GM18502 (cell line): ENCODE measurements at regions not wholly inside any gene's neighbourhood (a gene's known extent, or its start where the extent isn't known, plus 50 kb on each side); places are given as distances from the start of the nearest gene placed in this dataset.

ENCODE experiments used
- ATAC-seq: cut with Tn5 transposase; IDR thresholded peaks from one replicate; pipeline ENCODE4 v1.9.1; 2021; ENCODE audit warnings: mild to moderate bottlenecking; ENCODE audit not compliant: unreplicated experiment, poor library complexity

DNA sequence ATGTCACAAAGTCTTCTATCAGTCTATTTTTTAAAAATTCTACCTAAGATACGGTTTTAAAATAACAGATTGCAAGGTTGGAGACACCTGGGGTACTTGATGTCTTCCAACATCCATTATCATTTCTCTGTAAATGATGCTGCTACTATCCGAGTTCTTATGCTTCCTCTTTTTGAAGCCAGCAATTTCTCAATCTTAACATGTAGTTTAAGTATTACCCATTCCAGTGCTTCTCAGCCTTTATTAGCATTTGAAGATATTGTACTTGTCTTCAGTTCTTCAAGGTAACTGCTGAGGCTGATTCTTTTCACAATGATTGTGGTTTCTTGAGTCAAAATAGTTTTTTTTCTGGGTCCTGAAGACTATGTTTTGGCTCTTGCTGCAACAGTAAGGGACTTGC lies 96.4 kb upstream of the SELENOP start:
- peak; percentile 21 for ATAC-seq

- ATAC-seq = no peak
These were observed 94.1 kb upstream of the SELENOP start for GRCh38 chr5:42905827-42906226.

DNA sequence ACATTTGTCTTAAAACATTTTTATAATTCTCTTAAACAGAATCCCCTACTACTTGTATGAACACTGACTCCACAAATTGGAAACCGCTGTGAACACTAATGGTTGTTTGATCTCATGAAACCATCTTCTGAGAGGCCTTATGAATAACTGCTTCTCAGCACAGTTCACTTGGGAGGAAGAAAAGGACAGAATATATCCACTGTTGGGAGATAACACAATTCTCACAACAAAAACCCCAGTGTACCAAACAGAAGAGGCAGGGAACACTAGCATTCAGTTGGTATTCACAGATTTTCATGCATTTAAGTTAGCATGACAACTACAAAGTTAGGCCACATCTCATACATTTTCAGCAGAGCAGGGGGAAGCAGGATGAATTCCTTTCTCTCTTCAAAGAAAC lies 89.0 kb upstream of the SELENOP start:
- no peak for ATAC-seq

- ATAC-seq = no peak
These were observed 87.1 kb upstream of the SELENOP start for GRCh38 chr5:42898760-42899159.

GRCh38 chr5:42896523-42896922 lies 84.8 kb upstream of the SELENOP start:
- ATAC-seq = no peak

DNA sequence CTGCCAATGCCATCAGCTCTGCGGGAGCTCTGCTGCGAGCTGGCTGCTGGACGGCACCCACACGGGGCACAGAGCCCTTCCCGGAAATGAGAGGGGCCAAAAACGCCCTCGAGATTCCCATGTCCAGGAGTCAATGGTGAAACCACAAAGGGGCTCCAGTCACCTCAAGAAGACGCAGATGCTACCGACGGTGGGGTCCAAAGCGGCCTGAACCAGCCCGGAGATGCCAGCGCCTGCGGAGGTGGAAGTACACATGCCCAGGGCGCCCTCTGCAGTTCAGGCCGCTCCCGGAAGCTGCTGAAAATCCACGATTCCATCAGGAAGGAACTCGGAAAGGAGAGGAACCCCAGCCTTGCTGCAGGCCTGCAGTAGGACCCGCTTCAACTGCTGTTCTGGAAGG lies 82.4 kb upstream of the SELENOP start:
- ATAC-seq = no peak

DNA sequence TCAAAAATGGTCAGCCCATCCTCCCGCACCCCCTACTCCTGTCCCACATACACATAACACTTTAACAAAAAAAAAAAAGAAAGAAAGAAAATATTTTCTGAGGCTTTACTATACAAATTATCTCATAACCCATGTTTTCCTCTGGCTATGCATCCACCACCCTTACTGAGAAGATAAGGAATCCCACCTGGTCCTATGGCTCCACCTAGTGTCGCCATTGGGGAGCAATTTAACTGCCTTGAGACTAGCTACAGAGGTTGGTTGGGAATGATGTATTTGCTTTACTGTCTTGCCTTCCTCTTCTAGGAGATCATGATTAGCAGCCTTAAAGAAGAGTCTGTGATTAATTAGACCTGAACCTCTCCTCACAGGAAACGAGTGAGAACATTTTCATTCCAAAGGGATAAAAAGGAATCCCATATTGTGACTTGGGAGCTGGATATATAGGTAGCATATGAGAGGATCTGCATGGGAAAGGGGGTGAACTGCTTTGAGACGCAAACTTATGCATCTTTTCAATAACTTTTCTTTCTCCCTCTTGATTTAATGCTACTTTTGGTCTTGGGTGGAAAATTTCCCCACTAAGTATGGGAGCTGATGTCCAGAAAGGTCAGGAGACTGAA lies 77.7 kb upstream of the SELENOP start:
- peak; percentile 95 for ATAC-seq

DNA sequence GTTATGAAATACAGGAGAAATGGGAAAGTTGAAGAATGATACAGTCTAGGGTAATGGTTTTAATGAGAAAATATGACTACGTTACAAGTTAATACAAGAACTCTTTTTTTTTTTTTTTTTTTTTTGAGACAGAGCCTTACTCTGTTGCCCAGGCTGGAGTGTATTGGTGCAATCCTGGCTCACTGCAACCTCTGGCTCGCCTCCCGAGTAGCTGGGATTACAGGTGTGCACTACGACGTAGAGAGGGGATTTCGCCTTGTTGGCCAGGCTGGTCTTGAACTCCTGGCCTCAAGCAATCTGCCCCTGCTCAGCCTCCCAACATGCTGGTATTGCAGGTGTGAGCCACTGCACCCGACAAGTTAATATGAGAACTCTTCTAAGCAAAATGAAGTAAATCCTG lies 77.1 kb upstream of the SELENOP start:
- no peak for ATAC-seq

GRCh38 chr5:42887575-42887974 lies 75.9 kb upstream of the SELENOP start:
- ATAC-seq = no peak

DNA sequence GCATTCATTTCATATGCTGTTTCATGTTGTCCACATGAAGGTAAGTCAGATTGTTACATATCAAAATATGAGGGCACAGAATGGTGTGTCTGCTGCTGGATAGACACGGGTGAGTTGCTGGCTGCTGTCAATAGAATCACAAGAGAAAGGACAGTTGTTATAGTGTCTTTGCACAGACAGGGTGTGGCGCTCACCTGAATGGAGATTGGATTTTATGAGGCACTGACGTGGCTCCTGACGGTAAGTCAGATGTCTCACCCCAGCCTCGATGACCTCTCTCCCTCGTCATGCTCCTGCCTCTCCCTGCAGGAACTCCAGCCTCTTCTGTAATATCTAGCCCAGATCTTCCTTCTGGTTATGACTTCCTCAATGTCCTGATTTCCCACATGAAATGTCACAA lies 75.4 kb upstream of the SELENOP start:
- no peak for ATAC-seq

- no peak for ATAC-seq
These were observed 74.9 kb upstream of the SELENOP start for GRCh38 chr5:42886635-42887034.

GRCh38 chr5:42884326-42884725 lies 72.6 kb upstream of the SELENOP start:
- no peak for ATAC-seq

DNA sequence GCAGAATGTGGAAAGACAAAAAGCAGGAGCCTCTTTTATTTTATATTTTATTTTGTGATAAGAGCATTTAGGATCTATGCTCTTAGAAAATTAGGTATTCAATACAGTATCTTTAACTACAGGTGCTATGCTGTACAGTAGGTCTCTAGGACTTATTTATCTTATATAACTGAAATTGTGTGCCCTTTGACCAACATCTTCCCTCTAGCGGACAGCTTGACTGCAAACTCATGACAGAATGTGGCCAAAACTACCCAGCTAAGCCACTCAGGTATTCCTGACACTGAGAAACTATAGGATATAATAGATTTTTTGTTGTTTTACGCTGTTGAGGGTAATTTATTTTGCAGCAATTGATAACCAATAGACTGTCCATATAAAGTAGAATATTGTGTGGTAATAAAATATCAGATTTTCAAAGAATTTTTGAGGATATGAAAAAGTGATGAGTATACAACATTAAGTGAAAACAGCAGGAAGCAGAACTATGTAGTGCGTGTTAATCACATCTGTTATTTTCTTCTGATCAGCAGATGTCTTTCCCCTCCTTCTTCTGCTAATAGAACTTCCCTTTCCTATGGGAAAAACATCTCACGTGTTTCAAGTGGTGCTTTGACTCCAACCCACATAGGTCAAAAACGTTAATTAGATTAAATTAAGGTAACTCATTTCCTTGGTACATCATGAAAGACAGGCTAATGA lies 69.9 kb upstream of the SELENOP start:
- ATAC-seq = no peak

GRCh38 chr5:42880496-42881150 lies 68.9 kb upstream of the SELENOP start:
- ATAC-seq = no peak

DNA sequence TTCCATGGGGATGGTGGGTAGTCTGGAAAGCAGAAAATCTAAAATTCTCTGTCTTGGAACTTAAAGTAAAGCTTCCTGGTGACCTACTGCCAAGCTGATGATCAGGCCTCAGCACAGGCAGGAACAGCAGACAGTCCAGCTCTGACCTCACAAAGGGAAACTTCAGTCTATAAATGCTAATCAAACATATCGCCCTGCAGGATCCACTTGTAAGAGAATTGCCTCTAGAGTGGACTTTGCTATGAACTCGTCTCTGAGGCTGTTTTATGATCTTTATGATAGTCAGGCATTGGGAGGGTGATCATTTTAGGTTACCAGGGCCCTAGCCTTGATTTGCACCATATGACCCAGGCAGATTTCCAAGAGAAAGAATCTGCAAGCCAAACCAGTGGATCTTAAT lies 67.6 kb upstream of the SELENOP start:
- no peak for ATAC-seq

GRCh38 chr5:42878550-42878949 lies 66.9 kb upstream of the SELENOP start:
- no peak for ATAC-seq

DNA sequence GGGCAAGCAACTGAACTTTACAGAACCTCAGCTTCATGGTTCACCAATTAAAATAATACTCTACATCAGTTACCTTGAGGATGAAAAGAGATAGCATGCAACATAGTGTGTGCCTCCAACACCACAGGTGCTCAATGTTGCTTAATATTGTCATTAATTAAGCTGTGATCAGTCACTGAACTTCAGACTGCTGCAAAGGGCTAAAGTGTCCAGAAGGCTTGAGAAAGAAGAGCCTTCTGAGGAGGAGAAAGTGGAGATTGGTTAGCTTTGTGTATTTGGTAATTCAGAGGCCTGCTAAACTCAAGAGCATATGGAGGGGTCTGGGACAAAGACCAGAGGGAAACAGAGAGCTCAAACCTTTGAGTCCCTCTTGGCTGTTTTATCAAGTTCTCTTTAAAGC lies 66.3 kb upstream of the SELENOP start:
- ATAC-seq = no peak

DNA sequence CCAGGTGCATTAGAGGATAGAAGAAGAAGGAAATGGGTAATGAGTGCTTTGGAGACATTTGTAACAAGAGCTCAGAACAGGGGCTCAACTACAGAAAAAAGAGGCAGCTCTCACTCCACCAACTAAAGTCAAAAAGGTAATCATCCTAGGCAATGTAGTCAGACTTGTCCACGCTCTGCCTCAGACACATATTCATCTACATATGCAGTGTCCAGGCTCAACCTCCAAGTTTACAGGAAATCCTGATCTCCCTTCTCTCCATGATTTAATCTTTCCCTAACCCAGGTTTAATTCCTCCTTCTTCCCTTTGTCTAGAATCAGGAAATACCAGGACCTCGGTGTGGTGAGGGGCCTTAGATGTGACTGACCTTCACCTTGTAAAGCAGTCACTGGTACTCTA lies 65.7 kb upstream of the SELENOP start:
- no peak for ATAC-seq

DNA sequence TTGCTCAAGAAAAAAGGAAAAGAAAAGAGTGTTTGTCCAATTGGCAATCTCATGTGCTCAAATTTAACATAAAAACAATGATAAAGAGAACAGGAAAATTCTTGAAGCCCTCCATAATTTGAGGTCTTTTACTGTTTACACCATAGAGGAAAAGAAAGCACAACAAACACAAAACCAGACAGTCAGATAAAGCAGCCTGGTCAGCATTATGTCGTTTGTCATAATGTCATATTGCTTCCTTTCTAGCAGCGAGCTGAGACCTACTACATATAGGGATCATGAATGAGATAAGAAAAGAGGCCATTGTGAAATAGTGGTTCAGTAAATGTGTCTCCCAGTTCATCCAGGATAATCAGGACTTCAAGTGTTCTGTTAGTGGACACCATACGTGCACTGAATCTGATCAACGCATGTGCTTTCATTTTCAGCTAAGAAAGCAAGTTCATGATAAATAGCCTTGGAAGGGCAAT lies 64.7 kb upstream of the SELENOP start:
- no peak for ATAC-seq

DNA sequence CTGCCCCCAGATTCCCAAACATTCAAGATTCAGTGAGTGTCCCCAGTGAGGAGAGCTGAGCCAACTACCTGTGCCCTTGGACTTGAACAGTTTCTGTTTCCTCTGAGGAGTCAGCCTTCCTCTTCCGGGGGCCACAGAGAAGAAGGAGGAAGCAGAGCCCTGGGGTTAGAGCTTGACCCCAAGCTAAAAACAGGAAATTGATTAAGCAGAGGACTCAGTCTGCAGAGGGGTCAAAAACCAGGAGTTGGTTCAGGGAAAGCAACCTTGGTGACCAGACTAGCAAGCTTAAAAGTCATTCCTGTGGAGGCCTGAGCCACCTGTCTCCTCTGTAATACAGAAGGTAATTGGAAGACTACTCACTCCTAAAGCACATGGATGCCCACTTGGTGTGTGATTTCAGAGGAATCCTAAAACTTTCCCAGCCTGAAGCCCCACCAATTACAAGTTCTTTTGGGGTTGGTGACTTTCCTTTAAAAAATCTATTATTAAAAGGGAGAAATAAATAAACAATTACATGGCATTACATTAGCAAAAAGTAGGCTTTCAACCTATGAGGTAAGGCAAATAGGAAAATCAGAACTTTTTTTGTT lies 64.2 kb upstream of the SELENOP start:
- ATAC-seq = no peak

GRCh38 chr5:42875211-42875610 lies 63.5 kb upstream of the SELENOP start:
- no peak for ATAC-seq
